OCI-LY1 (cell line): ENCODE measurements at regions not wholly inside any gene's neighbourhood (a gene's known extent, or its start where the extent isn't known, plus 50 kb on each side); places are given as distances from the start of the nearest gene placed in this dataset.

Experiments used
- EZH2 ChIP-seq: fragments of 200-600 bp; sonication (generic), shearing (Covaris generic); IDR thresholded peaks from 2 replicates; pipeline ENCODE4 v1.8.0; 2017; ENCODE audit warnings: borderline replicate concordance, mixed run types, mild to moderate bottlenecking, antibody characterized with exemption, low read length, moderate library complexity, mixed read lengths
- TF ChIP-seq, protein P1 (sequence below): fragments of 200-600 bp; sonication (generic), shearing (Covaris generic); IDR thresholded peaks from 2 replicates; pipeline ENCODE4 v1.5.1; 2017; ENCODE audit warnings: mild to moderate bottlenecking, antibody characterized with exemption, low read length, moderate library complexity, mixed read lengths

DNA sequence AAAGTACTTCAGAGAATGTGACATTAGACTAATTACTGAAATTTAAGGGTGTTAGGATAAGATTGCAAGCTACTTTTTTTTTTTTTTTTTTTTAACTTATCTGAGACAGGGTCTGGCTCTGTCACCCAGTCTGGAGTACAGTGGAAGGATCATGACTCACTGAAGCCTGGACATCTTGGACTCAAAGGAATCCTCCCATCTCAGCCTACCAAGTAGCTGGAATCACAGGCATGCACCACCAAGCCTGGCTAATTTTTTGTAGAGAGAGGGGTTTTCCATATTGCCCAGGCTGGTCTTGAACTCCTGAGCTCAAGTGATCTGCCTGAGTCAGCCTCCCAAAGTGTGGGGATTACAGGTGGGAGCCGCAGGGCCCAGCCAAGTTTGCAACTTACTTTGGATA is 1246.0 kb upstream of the ZEB2 start:
- TF ChIP-seq, protein P1, sequence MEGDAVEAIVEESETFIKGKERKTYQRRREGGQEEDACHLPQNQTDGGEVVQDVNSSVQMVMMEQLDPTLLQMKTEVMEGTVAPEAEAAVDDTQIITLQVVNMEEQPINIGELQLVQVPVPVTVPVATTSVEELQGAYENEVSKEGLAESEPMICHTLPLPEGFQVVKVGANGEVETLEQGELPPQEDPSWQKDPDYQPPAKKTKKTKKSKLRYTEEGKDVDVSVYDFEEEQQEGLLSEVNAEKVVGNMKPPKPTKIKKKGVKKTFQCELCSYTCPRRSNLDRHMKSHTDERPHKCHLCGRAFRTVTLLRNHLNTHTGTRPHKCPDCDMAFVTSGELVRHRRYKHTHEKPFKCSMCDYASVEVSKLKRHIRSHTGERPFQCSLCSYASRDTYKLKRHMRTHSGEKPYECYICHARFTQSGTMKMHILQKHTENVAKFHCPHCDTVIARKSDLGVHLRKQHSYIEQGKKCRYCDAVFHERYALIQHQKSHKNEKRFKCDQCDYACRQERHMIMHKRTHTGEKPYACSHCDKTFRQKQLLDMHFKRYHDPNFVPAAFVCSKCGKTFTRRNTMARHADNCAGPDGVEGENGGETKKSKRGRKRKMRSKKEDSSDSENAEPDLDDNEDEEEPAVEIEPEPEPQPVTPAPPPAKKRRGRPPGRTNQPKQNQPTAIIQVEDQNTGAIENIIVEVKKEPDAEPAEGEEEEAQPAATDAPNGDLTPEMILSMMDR: no peak
- no peak for TF ChIP-seq EZH2
